HCT116 (cell line): ENCODE measurements at regions not wholly inside any gene's neighbourhood (a gene's known extent, or its start where the extent isn't known, plus 50 kb on each side); places are given as distances from the start of the nearest gene placed in this dataset.

Experiments
- ATAC-seq: fragments of 200-7000 bp; cut with Tn5 transposase; 2 replicates; pipeline ENCODE4 v1.9.1; 2020; ENCODE audit warnings: mild to moderate bottlenecking, moderate library complexity
- BruUV-seq: library from RNA; stranded (reverse); fragments of 400-500 nt; replicated peaks from 2 replicates; lab custom pipeline; 2021; lab: Mats Ljungman, UMichigan
- CTCF ChIA-PET: fragments of 300-600 bp; sonication (Branson Sonifier 250); formaldehyde crosslinking; loops from one replicate; lab custom pipeline; 2021; ENCODE audit warnings: antibody characterized with exemption; lab: Charles Lee
- POLR2A ChIA-PET: fragments of 300-600, 350-600 bp; sonication (Branson Sonifier 250); formaldehyde crosslinking; loops from one replicate; lab custom pipeline; 2021; ENCODE audit warnings: antibody characterized with exemption; lab: Charles Lee
- RAD21 ChIA-PET, 2 experiments: fragments of 300-600 bp; sonication (Branson Sonifier 250); formaldehyde crosslinking; loops; one replicate each; lab custom pipeline; 2023; ENCODE audit warnings: low total read pairs in 2 of 2; ENCODE audit not compliant: uncharacterized antibody in 2 of 2, unreplicated experiment in 2 of 2, low non-redundant PET in 1 of 2; lab: Charles Lee
- DNase-seq: peaks from one replicate; pipeline ENCODE4 v3.0.0-alpha.2; 2010; ENCODE audit warnings: low read depth, low spot score
- H2AFZ ChIP-seq: fragments of 200-600 bp; shearing (Covaris generic), sonication (generic); 2 replicates; pipeline ENCODE4 v1.6.1; 2017; ENCODE audit warnings: low read depth, mixed run types, mixed read lengths, antibody characterized with exemption, low read length; ENCODE audit not compliant: poor library complexity, severe bottlenecking
- H3K27ac ChIP-seq: 2 replicates; pipeline ENCODE4 v1.5.1; 2012; ENCODE audit warnings: low read depth, low read length
- H3K27me3 ChIP-seq: fragments of 200-600 bp; sonication (generic); 2 replicates; pipeline ENCODE4 v1.6.1; 2016; ENCODE audit warnings: mixed run types, low read length, mixed read lengths; ENCODE audit not compliant: insufficient read depth
- H3K36me3 ChIP-seq, 2 experiments: fragments of 200-500 bp in 1 of 2; fragments of 200-600 bp in 1 of 2; sonication (Bioruptor generic) in 1 of 2; sonication (generic) in 1 of 2; 2 replicates each; pipeline versions ENCODE4 v1.5.1 to v1.6.1; 2014 to 2016; ENCODE audit warnings: low read length in 2 of 2, inconsistent platforms in 1 of 2, mixed read lengths in 1 of 2, mixed run types in 1 of 2; ENCODE audit not compliant: insufficient read depth in 2 of 2, control insufficient read depth in 1 of 2
- H3K4me1 ChIP-seq, 2 experiments: fragments of 200-600 bp in 1 of 2; sonication (generic) in 1 of 2; 2 replicates each; pipeline versions ENCODE4 v1.5.1 to v1.6.1; 2012 to 2017; ENCODE audit warnings: low read length in 2 of 2, inconsistent platforms in 1 of 2, mild to moderate bottlenecking in 1 of 2, mixed read lengths in 1 of 2, mixed run types in 1 of 2, moderate library complexity in 1 of 2; ENCODE audit not compliant: insufficient read depth in 2 of 2, control insufficient read depth in 1 of 2
- H3K4me2 ChIP-seq: fragments of 200-600 bp; sonication (generic); 2 replicates; pipeline ENCODE4 v1.6.1; 2017; ENCODE audit warnings: mixed run types, low read length, mixed read lengths
- H3K4me3 ChIP-seq, 2 experiments: fragments of 200-600 bp in 1 of 2; sonication (generic) in 1 of 2; replicated peaks in 1 of 2; 2 replicates each; pipeline ENCODE4 v1.5.1; 2011 to 2016; ENCODE audit warnings: low read length in 2 of 2, control low read depth in 1 of 2, low read depth in 1 of 2, mild to moderate bottlenecking in 1 of 2, mixed read lengths in 1 of 2, mixed run types in 1 of 2
- H3K79me2 ChIP-seq: fragments of 200-600 bp; sonication (generic); 2 replicates; pipeline ENCODE4 v1.6.1; 2017; ENCODE audit warnings: mild to moderate bottlenecking, mixed run types, low read length, moderate library complexity, mixed read lengths; ENCODE audit not compliant: insufficient read depth
- H3K9ac ChIP-seq: fragments of 200-600 bp; sonication (generic); 2 replicates; pipeline ENCODE4 v1.6.1; 2016; ENCODE audit warnings: low read length, mixed read lengths
- H3K9me2 ChIP-seq: fragments of 200-600 bp; sonication (generic), shearing (Covaris generic); 2 replicates; pipeline ENCODE4 v1.6.1; 2017; ENCODE audit warnings: mixed run types, mild to moderate bottlenecking, moderate library complexity; ENCODE audit not compliant: insufficient read depth
- H3K9me3 ChIP-seq, 2 experiments: fragments of 200-500 bp in 1 of 2; fragments of 200-600 bp in 1 of 2; sonication (Bioruptor generic) in 1 of 2; sonication (generic) in 1 of 2; 2 replicates each; pipeline ENCODE4 v1.6.1; 2014 to 2017; ENCODE audit warnings: low read length in 2 of 2, mixed read lengths in 2 of 2, inconsistent platforms in 1 of 2, low read depth in 1 of 2, mild to moderate bottlenecking in 1 of 2, mixed run types in 1 of 2, moderate library complexity in 1 of 2; ENCODE audit not compliant: control insufficient read depth in 1 of 2, insufficient read depth in 1 of 2
- H4K20me1 ChIP-seq: fragments of 200-600 bp; sonication (generic), shearing (Covaris generic); 2 replicates; pipeline ENCODE4 v1.6.1; 2017; ENCODE audit warnings: mixed run types, mild to moderate bottlenecking, moderate library complexity; ENCODE audit not compliant: insufficient read depth
- CBX3 ChIP-seq: IDR thresholded peaks from 2 replicates; pipeline ENCODE4 v1.6.1; 2012; ENCODE audit warnings: low read depth
- CTCF ChIP-seq, 3 experiments: fragments of 200-600 bp in 1 of 3; sonication (generic) in 1 of 3; IDR thresholded peaks in 2 of 3; conservative IDR thresholded peaks in 1 of 3; 2 replicates each; pipeline ENCODE4 v1.5.1; 2012 to 2017; ENCODE audit warnings: low read depth in 2 of 3, low read length in 2 of 3, antibody characterized with exemption in 1 of 3, borderline replicate concordance in 1 of 3, control low read depth in 1 of 3, mild to moderate bottlenecking in 1 of 3, mixed read lengths in 1 of 3, mixed run types in 1 of 3, moderate library complexity in 1 of 3; ENCODE audit not compliant: insufficient read depth in 1 of 3
- EZH2 ChIP-seq: fragments of 200-600 bp; sonication (generic); IDR thresholded peaks from 2 replicates; pipeline ENCODE4 v1.6.1; 2017; ENCODE audit warnings: antibody characterized with exemption, mixed run types
- EZH2phosphoT487 ChIP-seq: fragments of 200-600 bp; IDR thresholded peaks from 2 replicates; pipeline ENCODE4 v1.6.1; 2018; ENCODE audit warnings: antibody characterized with exemption, borderline replicate concordance
- FOSL1 ChIP-seq: IDR thresholded peaks from 2 replicates; pipeline ENCODE4 v1.6.1; 2012; ENCODE audit warnings: low read depth
- JUND ChIP-seq: IDR thresholded peaks from 2 replicates; pipeline ENCODE4 v1.6.1; 2012
- RAD21 ChIP-seq: IDR thresholded peaks from 2 replicates; pipeline ENCODE4 v1.6.1; 2012; ENCODE audit warnings: low read depth, mild to moderate bottlenecking
- REST ChIP-seq: IDR thresholded peaks from 2 replicates; pipeline ENCODE4 v1.6.1; 2012; ENCODE audit warnings: low read depth
- SIN3A ChIP-seq: IDR thresholded peaks from 2 replicates; pipeline ENCODE4 v1.6.1; 2012; ENCODE audit warnings: low read depth
- TCF7L2 ChIP-seq: IDR thresholded peaks from 2 replicates; pipeline ENCODE4 v1.7.0; 2011; ENCODE audit warnings: borderline replicate concordance, inconsistent platforms; ENCODE audit not compliant: insufficient read depth, insufficient read length; ENCODE audit errors: extremely low read depth
- YY1 ChIP-seq: IDR thresholded peaks from 2 replicates; pipeline ENCODE4 v1.6.1; 2011; ENCODE audit warnings: low read length, low read depth, moderate library complexity, mild to moderate bottlenecking; ENCODE audit not compliant: insufficient replicate concordance; ENCODE audit errors: extremely low read depth
- ZBTB33 ChIP-seq: IDR thresholded peaks from 2 replicates; pipeline ENCODE4 v1.6.1; 2011; ENCODE audit warnings: mild to moderate bottlenecking, low read length, moderate library complexity; ENCODE audit not compliant: insufficient replicate concordance; ENCODE audit errors: extremely low read depth
- intact Hi-C: fragments of 100-400 bp; cut with micrococcal nuclease; formaldehyde crosslinking; loops from 2 replicates; pipeline ENCODE4 v1.10.0; 2022

- Histone ChIP-seq H3K4me3 (no peak overlapping the region), H3K9ac (no peak overlapping the region), H2AFZ (no peak overlapping the region), H3K9me3 (no peaks in the 10 kb centered on the region), H3K4me1 (peaks cover 0 to 6% of the 10 kb centered on the region in 2 experiments; a peak in 1 of 4 replicates), H3K36me3 (no peaks in the 10 kb centered on the region), H4K20me1 (no peaks in the 10 kb centered on the region), H3K27me3 (no peaks in the 10 kb centered on the region), H3K9me2 (no peaks in the 10 kb centered on the region), H3K4me2 (no peak overlapping the region), H3K27ac (no peak overlapping the region), H3K79me2 (no peaks in the 10 kb centered on the region)
- DNase-seq (no peak), ATAC-seq (no peak)
- intact Hi-C loops, result no loop called here
- ChIA-PET CTCF (no interaction called here), POLR2A (no interaction called here), RAD21 (no interaction called here)
- no TSS peak for BruUV-seq
- TF ChIP-seq SIN3A (no peak), JUND (no peak), EZH2 (no peak), TCF7L2 (no peak), RAD21 (no peak)
Observed at GRCh38 chr11:109745996-109746625, 324.1 kb downstream of the C11orf87 start.

GRCh38 chr11:109747839-109748238 lies 325.8 kb downstream of the C11orf87 start:
- ChIA-PET RAD21 (no interaction called here), CTCF (no interaction called here), POLR2A (no interaction called here)
- H3K9me3 ChIP-seq, result no peaks in the 10 kb centered on the region
- DNase-seq (no peak), ATAC-seq (no peak)
- no peak overlapping the region for H3K4me3 ChIP-seq
- H3K9ac ChIP-seq, result no peak overlapping the region
- intact Hi-C loops, result no loop called here
- no peaks in the 10 kb centered on the region for H3K79me2 ChIP-seq
- H3K27ac ChIP-seq, result no peak overlapping the region
- H3K36me3 ChIP-seq, result no peaks in the 10 kb centered on the region
- H3K4me2 ChIP-seq, result no peak overlapping the region
- no TSS peak for BruUV-seq
- H3K4me1 ChIP-seq, result peaks cover 0 to 6% of the 10 kb centered on the region in 2 experiments; a peak in 1 of 4 replicates
- H2AFZ ChIP-seq, result no peak overlapping the region
- H3K9me2 ChIP-seq, result no peaks in the 10 kb centered on the region
- H3K27me3 ChIP-seq, result no peaks in the 10 kb centered on the region
- no peaks in the 10 kb centered on the region for H4K20me1 ChIP-seq
- TF ChIP-seq ZBTB33 (no peak), CBX3 (no peak), EZH2phosphoT487 (no peak), REST (no peak), CTCF (IDR thresholded peaks at IDR 0.05 in 2 of 3, conservative IDR thresholded peaks at IDR 0.05 in 1 of 3; ENCODE audit: borderline replicate concordance in 1 of 3, insufficient read depth in 1 of 3, low read depth in 2 of 3, low read length in 2 of 3) (no peak), SIN3A (no peak), YY1 (no peak), FOSL1 (no peak)
